ENCODE measurements at regions not wholly inside any gene's neighbourhood (a gene's known extent, or its start where the extent isn't known, plus 50 kb on each side); places are given as distances from the start of the nearest gene placed in this dataset.

DNA sequence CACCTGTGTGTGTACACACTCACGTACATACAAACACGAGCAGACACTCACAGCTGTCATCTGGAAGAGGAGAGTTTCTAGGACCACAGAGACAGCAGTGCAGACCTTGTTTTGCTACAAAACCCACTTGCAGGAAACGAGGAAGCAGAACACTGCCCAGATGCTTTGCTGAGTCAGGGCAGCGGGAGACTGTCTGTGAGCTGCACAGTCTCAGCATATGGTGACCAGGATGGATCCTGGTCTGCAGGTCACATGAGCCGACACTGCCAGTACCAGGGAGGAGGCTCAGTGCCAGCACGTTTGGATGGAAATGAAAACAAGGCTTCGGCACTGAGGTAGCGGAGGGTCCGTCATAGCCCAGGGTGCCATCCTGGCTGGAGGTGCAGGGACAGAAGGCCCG is 117.6 kb upstream of the DPP6 start:
- TF ChIP-seq TCF12 (IDR thresholded peaks at IDR 0.05; ENCODE audit: low read depth) = no peak
- no peak for TF ChIP-seq CEBPB (IDR thresholded peaks at IDR 0.05)
- TF ChIP-seq TAF1 (IDR thresholded peaks at IDR 0.05; ENCODE audit: low read depth) = no peak
- TF ChIP-seq CREB1 (IDR thresholded peaks at IDR 0.05; ENCODE audit: low read depth) = no peak
- no peak for TF ChIP-seq RAD21 (IDR thresholded peaks at IDR 0.05; ENCODE audit: low read depth)
- no peak for TF ChIP-seq YY1 (IDR thresholded peaks at IDR 0.05; ENCODE audit: low read depth)
- TF ChIP-seq USF1 (IDR thresholded peaks at IDR 0.05) = no peak
- no peak for TF ChIP-seq TEAD4 (IDR thresholded peaks at IDR 0.05)
- TF ChIP-seq, protein P1, sequence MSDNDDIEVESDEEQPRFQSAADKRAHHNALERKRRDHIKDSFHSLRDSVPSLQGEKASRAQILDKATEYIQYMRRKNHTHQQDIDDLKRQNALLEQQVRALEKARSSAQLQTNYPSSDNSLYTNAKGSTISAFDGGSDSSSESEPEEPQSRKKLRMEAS (IDR thresholded peaks at IDR 0.05) = no peak
- TF ChIP-seq, protein P2, sequence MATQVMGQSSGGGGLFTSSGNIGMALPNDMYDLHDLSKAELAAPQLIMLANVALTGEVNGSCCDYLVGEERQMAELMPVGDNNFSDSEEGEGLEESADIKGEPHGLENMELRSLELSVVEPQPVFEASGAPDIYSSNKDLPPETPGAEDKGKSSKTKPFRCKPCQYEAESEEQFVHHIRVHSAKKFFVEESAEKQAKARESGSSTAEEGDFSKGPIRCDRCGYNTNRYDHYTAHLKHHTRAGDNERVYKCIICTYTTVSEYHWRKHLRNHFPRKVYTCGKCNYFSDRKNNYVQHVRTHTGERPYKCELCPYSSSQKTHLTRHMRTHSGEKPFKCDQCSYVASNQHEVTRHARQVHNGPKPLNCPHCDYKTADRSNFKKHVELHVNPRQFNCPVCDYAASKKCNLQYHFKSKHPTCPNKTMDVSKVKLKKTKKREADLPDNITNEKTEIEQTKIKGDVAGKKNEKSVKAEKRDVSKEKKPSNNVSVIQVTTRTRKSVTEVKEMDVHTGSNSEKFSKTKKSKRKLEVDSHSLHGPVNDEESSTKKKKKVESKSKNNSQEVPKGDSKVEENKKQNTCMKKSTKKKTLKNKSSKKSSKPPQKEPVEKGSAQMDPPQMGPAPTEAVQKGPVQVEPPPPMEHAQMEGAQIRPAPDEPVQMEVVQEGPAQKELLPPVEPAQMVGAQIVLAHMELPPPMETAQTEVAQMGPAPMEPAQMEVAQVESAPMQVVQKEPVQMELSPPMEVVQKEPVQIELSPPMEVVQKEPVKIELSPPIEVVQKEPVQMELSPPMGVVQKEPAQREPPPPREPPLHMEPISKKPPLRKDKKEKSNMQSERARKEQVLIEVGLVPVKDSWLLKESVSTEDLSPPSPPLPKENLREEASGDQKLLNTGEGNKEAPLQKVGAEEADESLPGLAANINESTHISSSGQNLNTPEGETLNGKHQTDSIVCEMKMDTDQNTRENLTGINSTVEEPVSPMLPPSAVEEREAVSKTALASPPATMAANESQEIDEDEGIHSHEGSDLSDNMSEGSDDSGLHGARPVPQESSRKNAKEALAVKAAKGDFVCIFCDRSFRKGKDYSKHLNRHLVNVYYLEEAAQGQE (IDR thresholded peaks at IDR 0.05; ENCODE audit: low read depth) = no peak
